ENCODE measurements at regions not wholly inside any gene's neighbourhood (a gene's known extent, or its start where the extent isn't known, plus 50 kb on each side); places are given as distances from the start of the nearest gene placed in this dataset.

- TF ChIP-seq CTCF (IDR thresholded peaks at IDR 0.05 in 2 of 3, conservative IDR thresholded peaks at IDR 0.05 in 1 of 3; ENCODE audit: insufficient read depth in 2 of 3, low read depth in 1 of 3, low read length in 3 of 3) (no peak), TCF7L2 (IDR thresholded peaks at IDR 0.05; ENCODE audit: low read depth, low read length) (no peak), THRAP3 (IDR thresholded peaks at IDR 0.05; ENCODE audit: borderline replicate concordance) (no peak), HDAC8 (tag; IDR thresholded peaks at IDR 0.05) (no peak), RNF219 (CRISPR knock-in tag; IDR thresholded peaks at IDR 0.05) (no peak)
Observed at GRCh38 chr3:81997390-81997789, 235.9 kb upstream of the GBE1 start.
